GM23338 (cell line): ENCODE measurements at regions not wholly inside any gene's neighbourhood (a gene's known extent, or its start where the extent isn't known, plus 50 kb on each side); places are given as distances from the start of the nearest gene placed in this dataset.

Experiments
- ATAC-seq: fragments of 200-7000 bp; cut with Tn5 transposase; 3 replicates; pipeline ENCODE4 v1.9.1; 2020
- DNase-seq: peaks from one replicate; pipeline ENCODE4 v3.0.0-alpha.2; 2015; ENCODE audit warnings: low spot score
- H2AFZ ChIP-seq: fragments of 200-600 bp; sonication (generic); 2 replicates; pipeline ENCODE4 v1.8.0; 2016; ENCODE audit warnings: antibody characterized with exemption, mild to moderate bottlenecking, moderate library complexity
- H3F3A ChIP-seq: fragments of 200-600 bp; sonication (generic); replicated peaks from 2 replicates; pipeline ENCODE4 v1.8.0; 2017; ENCODE audit warnings: antibody characterized with exemption, mixed run types, low read depth
- H3K27ac ChIP-seq: fragments of 200-600 bp; sonication (generic); 2 replicates; pipeline ENCODE4 v1.6.1; 2016; ENCODE audit warnings: low read depth
- H3K27me3 ChIP-seq: fragments of 200-600 bp; sonication (generic); 2 replicates; pipeline ENCODE4 v1.8.0; 2016; ENCODE audit warnings: mild to moderate bottlenecking, mixed run types, moderate library complexity; ENCODE audit not compliant: insufficient read depth
- H3K36me3 ChIP-seq: fragments of 200-600 bp; sonication (generic); 2 replicates; pipeline ENCODE4 v1.8.0; 2016; ENCODE audit warnings: mild to moderate bottlenecking; ENCODE audit not compliant: insufficient read depth
- H3K4me1 ChIP-seq: fragments of 200-600 bp; sonication (generic); 2 replicates; pipeline ENCODE4 v1.8.0; 2016; ENCODE audit warnings: mild to moderate bottlenecking, moderate library complexity; ENCODE audit not compliant: insufficient read depth
- H3K4me2 ChIP-seq: fragments of 200-600 bp; sonication (generic); 2 replicates; pipeline ENCODE4 v1.7.1; 2017; ENCODE audit warnings: mixed run types
- H3K4me3 ChIP-seq: fragments of 200-600 bp; sonication (generic); 2 replicates; pipeline ENCODE4 v1.6.1; 2016; ENCODE audit warnings: mixed run types
- H3K79me2 ChIP-seq: fragments of 200-600 bp; sonication (generic); replicated peaks from 2 replicates; pipeline ENCODE4 v1.8.0; 2017; ENCODE audit warnings: mild to moderate bottlenecking; ENCODE audit not compliant: insufficient read depth
- H3K9me2 ChIP-seq: fragments of 200-600 bp; sonication (generic); 2 replicates; pipeline ENCODE4 v1.8.0; 2017; ENCODE audit not compliant: insufficient read depth
- H4K20me1 ChIP-seq: fragments of 200-600 bp; sonication (generic); replicated peaks from 2 replicates; pipeline ENCODE4 v1.8.0; 2017; ENCODE audit warnings: mild to moderate bottlenecking; ENCODE audit not compliant: insufficient read depth
- H3K27ac Mint-ChIP-seq: 2 replicates; pipeline ENCODE4 v1.8.0; 2020; ENCODE audit warnings: inconsistent platforms, mild to moderate bottlenecking, moderate library complexity, mixed read lengths
- H3K27me3 Mint-ChIP-seq: 3 replicates; pipeline ENCODE4 v1.8.0; 2022; ENCODE audit warnings: low read depth, mild to moderate bottlenecking, moderate library complexity, mixed read lengths, inconsistent platforms; ENCODE audit not compliant: insufficient read depth, poor library complexity
- H3K36me3 Mint-ChIP-seq: 3 replicates; pipeline ENCODE4 v1.8.0; 2021; ENCODE audit warnings: low read depth, mild to moderate bottlenecking, inconsistent platforms, moderate library complexity, mixed read lengths
- H3K4me1 Mint-ChIP-seq: 3 replicates; pipeline ENCODE4 v1.8.0; 2020; ENCODE audit warnings: mild to moderate bottlenecking, inconsistent platforms, mixed read lengths
- H3K4me3 Mint-ChIP-seq: 3 replicates; pipeline ENCODE4 v1.8.0; 2021; ENCODE audit warnings: moderate library complexity, mild to moderate bottlenecking, inconsistent platforms, mixed read lengths
- H3K9me3 Mint-ChIP-seq: 3 replicates; pipeline ENCODE4 v1.8.0; 2020; ENCODE audit warnings: moderate library complexity, mild to moderate bottlenecking, inconsistent platforms, mixed read lengths
- POLR2AphosphoS5 ChIP-seq: IDR thresholded peaks from 2 replicates; pipeline ENCODE4 v1.6.1; 2016; ENCODE audit warnings: antibody characterized with exemption, low read depth
- STAT1 ChIP-seq: IDR thresholded peaks from one replicate; pipeline ENCODE4 v1.6.1; 2016; ENCODE audit warnings: antibody characterized with exemption; ENCODE audit not compliant: unreplicated experiment
- ZNF114 ChIP-seq: fragments of 250-450 bp; sonication (Bioruptor Pico); IDR thresholded peaks from 2 replicates; pipeline ENCODE4 v1.5.0; 2020; ENCODE audit warnings: mild to moderate bottlenecking, moderate library complexity
- TF ChIP-seq, protein P1 (sequence below): fragments of 250-450 bp; sonication (Bioruptor Pico); IDR thresholded peaks from 2 replicates; pipeline ENCODE4 v1.5.0; 2020; ENCODE audit warnings: mild to moderate bottlenecking, moderate library complexity
- TF ChIP-seq, protein P2 (sequence below), 2 experiments: fragments of 200-600 bp in 1 of 2; sonication (generic) in 1 of 2; conservative IDR thresholded peaks; 2 replicates each; pipeline versions ENCODE4 v1.5.1 to v1.6.1; 2016 to 2017; ENCODE audit warnings: antibody characterized with exemption in 2 of 2, low read depth in 2 of 2, mild to moderate bottlenecking in 2 of 2, moderate library complexity in 1 of 2

DNA sequence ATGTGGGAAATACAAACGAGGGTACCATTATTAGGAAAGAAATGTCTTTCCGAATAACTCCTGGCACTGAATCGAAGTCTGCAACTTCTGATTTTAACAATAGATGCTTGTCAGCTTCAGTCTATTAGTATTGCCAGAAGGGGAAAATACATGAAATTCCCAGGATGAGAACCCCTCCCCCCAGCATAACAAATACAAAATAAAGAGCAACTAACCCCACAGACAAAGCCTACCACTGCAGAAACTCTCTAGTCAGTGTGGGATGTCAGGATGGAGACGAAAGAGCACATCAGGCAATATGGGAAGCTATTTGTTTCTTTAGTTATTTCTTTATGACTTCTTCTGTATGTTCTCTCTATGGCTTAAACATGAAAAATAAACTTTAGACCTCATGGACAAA is 365.0 kb upstream of the CDH2 start (continued):
- TF ChIP-seq, protein P1, sequence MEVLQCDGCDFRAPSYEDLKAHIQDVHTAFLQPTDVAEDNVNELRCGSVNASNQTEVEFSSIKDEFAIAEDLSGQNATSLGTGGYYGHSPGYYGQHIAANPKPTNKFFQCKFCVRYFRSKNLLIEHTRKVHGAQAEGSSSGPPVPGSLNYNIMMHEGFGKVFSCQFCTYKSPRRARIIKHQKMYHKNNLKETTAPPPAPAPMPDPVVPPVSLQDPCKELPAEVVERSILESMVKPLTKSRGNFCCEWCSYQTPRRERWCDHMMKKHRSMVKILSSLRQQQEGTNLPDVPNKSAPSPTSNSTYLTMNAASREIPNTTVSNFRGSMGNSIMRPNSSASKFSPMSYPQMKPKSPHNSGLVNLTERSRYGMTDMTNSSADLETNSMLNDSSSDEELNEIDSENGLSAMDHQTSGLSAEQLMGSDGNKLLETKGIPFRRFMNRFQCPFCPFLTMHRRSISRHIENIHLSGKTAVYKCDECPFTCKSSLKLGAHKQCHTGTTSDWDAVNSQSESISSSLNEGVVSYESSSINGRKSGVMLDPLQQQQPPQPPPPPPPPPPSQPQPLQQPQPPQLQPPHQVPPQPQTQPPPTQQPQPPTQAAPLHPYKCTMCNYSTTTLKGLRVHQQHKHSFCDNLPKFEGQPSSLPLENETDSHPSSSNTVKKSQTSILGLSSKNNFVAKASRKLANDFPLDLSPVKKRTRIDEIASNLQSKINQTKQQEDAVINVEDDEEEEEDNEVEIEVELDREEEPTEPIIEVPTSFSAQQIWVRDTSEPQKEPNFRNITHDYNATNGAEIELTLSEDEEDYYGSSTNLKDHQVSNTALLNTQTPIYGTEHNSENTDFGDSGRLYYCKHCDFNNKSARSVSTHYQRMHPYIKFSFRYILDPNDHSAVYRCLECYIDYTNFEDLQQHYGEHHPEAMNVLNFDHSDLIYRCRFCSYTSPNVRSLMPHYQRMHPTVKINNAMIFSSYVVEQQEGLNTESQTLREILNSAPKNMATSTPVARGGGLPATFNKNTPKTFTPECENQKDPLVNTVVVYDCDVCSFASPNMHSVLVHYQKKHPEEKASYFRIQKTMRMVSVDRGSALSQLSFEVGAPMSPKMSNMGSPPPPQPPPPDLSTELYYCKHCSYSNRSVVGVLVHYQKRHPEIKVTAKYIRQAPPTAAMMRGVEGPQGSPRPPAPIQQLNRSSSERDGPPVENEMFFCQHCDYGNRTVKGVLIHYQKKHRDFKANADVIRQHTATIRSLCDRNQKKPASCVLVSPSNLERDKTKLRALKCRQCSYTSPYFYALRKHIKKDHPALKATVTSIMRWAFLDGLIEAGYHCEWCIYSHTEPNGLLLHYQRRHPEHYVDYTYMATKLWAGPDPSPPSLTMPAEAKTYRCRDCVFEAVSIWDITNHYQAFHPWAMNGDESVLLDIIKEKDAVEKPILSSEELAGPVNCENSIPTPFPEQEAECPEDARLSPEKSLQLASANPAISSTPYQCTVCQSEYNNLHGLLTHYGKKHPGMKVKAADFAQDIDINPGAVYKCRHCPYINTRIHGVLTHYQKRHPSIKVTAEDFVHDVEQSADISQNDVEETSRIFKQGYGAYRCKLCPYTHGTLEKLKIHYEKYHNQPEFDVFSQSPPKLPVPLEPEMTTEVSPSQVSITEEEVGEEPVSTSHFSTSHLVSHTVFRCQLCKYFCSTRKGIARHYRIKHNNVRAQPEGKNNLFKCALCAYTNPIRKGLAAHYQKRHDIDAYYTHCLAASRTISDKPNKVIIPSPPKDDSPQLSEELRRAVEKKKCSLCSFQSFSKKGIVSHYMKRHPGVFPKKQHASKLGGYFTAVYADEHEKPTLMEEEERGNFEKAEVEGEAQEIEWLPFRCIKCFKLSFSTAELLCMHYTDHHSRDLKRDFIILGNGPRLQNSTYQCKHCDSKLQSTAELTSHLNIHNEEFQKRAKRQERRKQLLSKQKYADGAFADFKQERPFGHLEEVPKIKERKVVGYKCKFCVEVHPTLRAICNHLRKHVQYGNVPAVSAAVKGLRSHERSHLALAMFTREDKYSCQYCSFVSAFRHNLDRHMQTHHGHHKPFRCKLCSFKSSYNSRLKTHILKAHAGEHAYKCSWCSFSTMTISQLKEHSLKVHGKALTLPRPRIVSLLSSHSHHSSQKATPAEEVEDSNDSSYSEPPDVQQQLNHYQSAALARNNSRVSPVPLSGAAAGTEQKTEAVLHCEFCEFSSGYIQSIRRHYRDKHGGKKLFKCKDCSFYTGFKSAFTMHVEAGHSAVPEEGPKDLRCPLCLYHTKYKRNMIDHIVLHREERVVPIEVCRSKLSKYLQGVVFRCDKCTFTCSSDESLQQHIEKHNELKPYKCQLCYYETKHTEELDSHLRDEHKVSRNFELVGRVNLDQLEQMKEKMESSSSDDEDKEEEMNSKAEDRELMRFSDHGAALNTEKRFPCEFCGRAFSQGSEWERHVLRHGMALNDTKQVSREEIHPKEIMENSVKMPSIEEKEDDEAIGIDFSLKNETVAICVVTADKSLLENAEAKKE: no peak
- no peak for TF ChIP-seq STAT1
- TF ChIP-seq POLR2AphosphoS5: no peak

DNA sequence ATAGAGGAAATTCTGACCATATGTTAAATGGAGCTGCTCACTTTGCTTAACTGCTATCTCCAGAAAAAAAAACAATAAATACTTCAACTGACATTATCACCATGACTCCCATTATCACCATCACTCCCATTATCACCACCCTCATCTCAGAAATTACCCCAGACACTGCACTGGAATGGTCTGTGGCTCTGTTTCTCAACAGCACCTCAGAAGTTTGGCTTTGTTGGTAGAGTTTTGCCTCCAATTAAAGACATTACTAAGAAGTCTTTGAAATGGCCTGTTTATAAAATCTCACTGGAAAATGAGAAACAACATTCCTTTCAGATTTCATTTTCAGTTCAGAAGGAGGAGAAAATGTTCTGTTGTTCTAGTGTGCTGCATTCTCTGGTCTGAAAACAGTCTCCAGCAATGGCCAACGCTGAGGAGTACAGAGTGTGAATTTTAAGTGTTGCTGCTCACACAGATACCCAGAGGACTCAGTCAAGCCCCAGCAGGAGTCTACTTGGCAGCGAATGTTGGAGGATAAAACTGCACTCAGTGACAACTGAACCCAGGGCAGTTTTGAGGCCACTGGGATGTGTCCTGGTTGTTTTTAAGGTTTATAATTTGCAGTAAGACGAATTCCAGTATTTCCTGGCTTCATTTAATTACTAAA is 364.5 kb upstream of the CDH2 start:
- Mint-ChIP-seq H3K36me3 (no peaks in the 10 kb centered on the region), H3K27ac (0 out of 2 replicates have a peak overlapping the region, but pooled peaks have one; percentile 24), H3K27me3 (peaks cover 2% of the 10 kb centered on the region), H3K4me3 (no peak overlapping the region), H3K9me3 (no peaks in the 10 kb centered on the region), H3K4me1 (peaks cover 13% of the 10 kb centered on the region)
- H3K36me3 ChIP-seq: no peaks in the 10 kb centered on the region
- no peaks in the 10 kb centered on the region for H3K4me1 ChIP-seq
- H3K27me3 ChIP-seq: no peaks in the 10 kb centered on the region
- DNase-seq: no peak
- H3F3A ChIP-seq: no peaks in the 10 kb centered on the region
- peak; percentile 43 for ATAC-seq
- no peak overlapping the region for H3K27ac ChIP-seq
- no peaks in the 10 kb centered on the region for H4K20me1 ChIP-seq
- no peaks in the 10 kb centered on the region for H3K79me2 ChIP-seq
- no peaks in the 10 kb centered on the region; the same call in 1 of the 2 replicates for H3K9me2 ChIP-seq
- H3K4me2 ChIP-seq: no peak overlapping the region
- no peak overlapping the region for H2AFZ ChIP-seq
- H3K4me3 ChIP-seq: no peak overlapping the region
- TF ChIP-seq STAT1 (no peak), POLR2AphosphoS5 (no peak), ZNF114 (CRISPR knock-in tag) (no peak)
- TF ChIP-seq, protein P1: no peak
- TF ChIP-seq, protein P2, sequence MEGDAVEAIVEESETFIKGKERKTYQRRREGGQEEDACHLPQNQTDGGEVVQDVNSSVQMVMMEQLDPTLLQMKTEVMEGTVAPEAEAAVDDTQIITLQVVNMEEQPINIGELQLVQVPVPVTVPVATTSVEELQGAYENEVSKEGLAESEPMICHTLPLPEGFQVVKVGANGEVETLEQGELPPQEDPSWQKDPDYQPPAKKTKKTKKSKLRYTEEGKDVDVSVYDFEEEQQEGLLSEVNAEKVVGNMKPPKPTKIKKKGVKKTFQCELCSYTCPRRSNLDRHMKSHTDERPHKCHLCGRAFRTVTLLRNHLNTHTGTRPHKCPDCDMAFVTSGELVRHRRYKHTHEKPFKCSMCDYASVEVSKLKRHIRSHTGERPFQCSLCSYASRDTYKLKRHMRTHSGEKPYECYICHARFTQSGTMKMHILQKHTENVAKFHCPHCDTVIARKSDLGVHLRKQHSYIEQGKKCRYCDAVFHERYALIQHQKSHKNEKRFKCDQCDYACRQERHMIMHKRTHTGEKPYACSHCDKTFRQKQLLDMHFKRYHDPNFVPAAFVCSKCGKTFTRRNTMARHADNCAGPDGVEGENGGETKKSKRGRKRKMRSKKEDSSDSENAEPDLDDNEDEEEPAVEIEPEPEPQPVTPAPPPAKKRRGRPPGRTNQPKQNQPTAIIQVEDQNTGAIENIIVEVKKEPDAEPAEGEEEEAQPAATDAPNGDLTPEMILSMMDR (conservative IDR thresholded peaks at IDR 0.05; ENCODE audit: low read depth in 2 of 2): no peak
